GM18508 (cell line): ENCODE measurements at regions not wholly inside any gene's neighbourhood (a gene's known extent, or its start where the extent isn't known, plus 50 kb on each side); places are given as distances from the start of the nearest gene placed in this dataset.

Experiments
- ATAC-seq: cut with Tn5 transposase; IDR thresholded peaks from one replicate; pipeline ENCODE4 v1.9.1; 2021; ENCODE audit warnings: moderate number of reproducible peaks; ENCODE audit not compliant: insufficient read depth, unreplicated experiment

GRCh38 chr6:83792846-83793245 lies 60.3 kb upstream of the RIPPLY2 start:
- ATAC-seq = no peak

- ATAC-seq = no peak
These were observed 71.7 kb upstream of the RIPPLY2 start for GRCh38 chr6:83781506-83781905.

- peak; percentile 71 for ATAC-seq
These were observed 62.0 kb upstream of the SNAP91 start for GRCh38 chr6:83770910-83771309.

- no peak for ATAC-seq
These were observed 60.5 kb upstream of the SNAP91 start for GRCh38 chr6:83769413-83769812.

GRCh38 chr6:83767033-83767432 lies 58.1 kb upstream of the SNAP91 start:
- no peak for ATAC-seq
